D721Med (cell line): ENCODE measurements at regions not wholly inside any gene's neighbourhood (a gene's known extent, or its start where the extent isn't known, plus 50 kb on each side); places are given as distances from the start of the nearest gene placed in this dataset.

Experiments used
- DNase-seq: peaks from one replicate; pipeline ENCODE4 v3.0.0; 2011; ENCODE audit warnings: low spot score; ENCODE audit not compliant: insufficient read length
- FAIRE-seq: peaks from 2 replicates; lab custom pipeline; 2011; peaks lifted over from hg19 to GRCh38; lab: Jason Lieb, UNC
- TF ChIP-seq, protein P1 (sequence below): IDR thresholded peaks from 2 replicates; pipeline ENCODE4 v1.5.1; 2012; ENCODE audit warnings: mild to moderate bottlenecking, control low read depth; ENCODE audit not compliant: insufficient read depth; ENCODE audit errors: missing control alignments

DNA sequence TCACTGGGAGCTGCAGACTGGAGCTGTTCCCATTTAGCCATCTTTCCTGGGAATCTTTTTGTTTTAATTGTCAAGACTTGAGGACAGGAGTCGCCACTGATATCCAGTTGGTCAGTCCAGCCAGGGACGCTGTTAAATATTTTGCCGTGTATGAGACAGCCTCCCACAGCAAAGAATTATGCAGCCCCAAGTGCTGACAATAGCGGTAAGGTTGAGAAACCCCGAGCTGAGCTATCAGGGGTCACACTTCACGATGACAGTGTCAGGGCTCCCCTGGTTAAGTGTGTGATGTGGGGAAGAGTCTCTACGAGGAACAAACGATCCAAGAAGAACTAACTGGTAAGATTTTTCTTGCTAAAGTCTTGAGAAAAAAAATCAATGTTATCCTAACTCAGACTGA is 372.0 kb upstream of the MPDZ start:
- DNase-seq (no peak), FAIRE-seq (no peak)
- TF ChIP-seq, protein P1, sequence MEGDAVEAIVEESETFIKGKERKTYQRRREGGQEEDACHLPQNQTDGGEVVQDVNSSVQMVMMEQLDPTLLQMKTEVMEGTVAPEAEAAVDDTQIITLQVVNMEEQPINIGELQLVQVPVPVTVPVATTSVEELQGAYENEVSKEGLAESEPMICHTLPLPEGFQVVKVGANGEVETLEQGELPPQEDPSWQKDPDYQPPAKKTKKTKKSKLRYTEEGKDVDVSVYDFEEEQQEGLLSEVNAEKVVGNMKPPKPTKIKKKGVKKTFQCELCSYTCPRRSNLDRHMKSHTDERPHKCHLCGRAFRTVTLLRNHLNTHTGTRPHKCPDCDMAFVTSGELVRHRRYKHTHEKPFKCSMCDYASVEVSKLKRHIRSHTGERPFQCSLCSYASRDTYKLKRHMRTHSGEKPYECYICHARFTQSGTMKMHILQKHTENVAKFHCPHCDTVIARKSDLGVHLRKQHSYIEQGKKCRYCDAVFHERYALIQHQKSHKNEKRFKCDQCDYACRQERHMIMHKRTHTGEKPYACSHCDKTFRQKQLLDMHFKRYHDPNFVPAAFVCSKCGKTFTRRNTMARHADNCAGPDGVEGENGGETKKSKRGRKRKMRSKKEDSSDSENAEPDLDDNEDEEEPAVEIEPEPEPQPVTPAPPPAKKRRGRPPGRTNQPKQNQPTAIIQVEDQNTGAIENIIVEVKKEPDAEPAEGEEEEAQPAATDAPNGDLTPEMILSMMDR, result no peak

DNA sequence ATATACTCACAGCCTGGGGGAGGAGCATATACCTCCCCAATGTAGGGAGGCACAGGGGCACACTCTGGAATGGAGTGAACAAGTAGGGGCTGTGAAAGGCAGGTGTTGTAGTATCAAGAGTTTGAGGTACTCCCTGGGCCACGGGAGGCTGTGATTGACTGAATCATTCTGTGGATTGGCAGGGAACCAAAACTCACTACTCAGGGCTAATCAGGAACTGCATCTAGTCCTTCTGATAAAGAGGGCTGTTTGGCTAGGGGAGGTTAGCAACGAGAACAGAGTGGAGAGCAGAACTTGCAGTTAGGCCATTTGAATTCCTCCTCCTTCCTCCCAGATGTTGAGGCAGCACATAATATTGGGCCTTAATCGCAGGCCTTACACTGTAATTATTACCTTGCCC is 369.2 kb upstream of the MPDZ start:
- TF ChIP-seq, protein P1, result no peak
- DNase-seq (no peak), FAIRE-seq (no peak)

DNA sequence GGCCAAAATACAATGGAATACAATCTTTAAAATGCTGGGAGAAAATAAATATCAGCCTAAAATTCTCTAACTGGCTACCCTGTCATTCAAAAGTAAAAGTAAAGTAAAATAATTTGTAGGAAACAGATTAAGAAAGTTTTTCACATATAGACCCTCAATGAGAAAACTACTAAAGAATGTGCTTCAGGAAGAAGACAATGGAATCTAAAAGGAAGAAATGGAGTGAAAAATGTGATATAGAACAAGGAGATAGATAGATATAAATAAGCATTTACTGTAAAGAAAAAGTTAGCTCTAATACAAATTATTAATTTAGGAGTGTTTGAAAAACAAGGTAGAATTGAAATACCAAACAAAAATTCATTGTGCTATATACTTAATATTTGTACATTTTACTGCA is 368.6 kb upstream of the MPDZ start:
- FAIRE-seq (no peak), DNase-seq (no peak)
- TF ChIP-seq, protein P1, result no peak

DNA sequence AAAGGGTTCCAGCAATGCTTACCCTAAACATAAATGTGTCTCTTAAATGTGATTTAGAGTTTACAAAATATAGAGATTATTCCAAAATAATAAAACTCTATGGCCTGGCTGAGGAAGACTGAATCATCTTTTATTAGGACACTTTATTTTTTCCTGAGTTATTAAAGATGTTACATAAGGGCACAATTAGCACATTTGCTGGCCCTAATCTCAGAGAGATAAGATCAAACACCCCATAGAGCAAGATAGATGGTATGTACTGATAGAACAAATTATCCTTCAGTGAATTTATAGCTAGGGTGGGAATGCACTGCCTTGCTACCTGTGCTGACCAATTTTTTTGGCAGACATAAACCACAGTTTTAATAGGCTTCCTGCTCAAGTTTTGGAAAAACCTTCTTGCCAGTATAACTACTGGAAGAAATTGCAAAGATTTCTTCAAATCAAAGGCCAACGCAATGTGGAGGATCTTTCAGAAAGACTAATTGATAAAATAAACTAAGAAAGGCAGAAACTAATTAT is 367.1 kb upstream of the MPDZ start:
- TF ChIP-seq, protein P1, result no peak
- FAIRE-seq, result no peak
- DNase-seq, result no peak

DNA sequence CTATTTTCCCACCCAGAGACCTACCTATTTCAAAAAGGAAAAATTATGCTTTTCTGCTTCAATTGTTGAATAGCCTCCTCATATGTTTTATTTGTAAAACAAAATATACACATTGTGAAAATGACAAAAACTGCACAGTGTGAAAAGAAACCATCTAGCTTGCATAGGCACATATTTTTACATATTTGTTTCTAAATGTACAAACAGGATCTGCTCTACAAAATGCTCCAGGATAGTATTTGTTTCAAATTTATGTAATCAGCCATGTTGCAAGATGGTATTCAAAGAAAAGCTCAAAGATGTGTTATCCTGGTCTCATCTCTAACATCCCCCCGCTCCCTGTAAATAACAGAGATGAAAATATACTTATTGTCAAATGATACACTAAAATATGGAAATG is 366.1 kb upstream of the MPDZ start:
- DNase-seq (no peak), FAIRE-seq (no peak)

DNA sequence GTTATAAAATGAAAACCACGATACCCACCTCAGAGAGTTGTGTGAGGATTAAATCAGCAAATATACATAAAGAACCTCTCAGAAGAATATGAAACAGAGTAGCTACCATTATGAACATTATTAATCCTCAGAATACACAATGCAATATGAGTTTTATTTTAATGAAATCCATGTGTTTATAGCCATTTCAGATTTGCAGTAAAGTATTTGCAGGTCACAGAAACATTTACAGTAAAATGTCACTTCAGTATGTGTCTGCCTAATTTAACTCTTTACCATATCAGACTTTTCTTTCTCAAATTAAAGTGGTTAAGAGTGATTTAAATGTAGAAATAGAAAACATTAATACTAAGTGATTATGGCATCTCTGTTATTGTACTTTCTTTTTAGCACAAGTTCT is 365.2 kb upstream of the MPDZ start:
- TF ChIP-seq, protein P1, result no peak
- FAIRE-seq (no peak), DNase-seq (no peak)

More for the DNA sequence above, 366.1 kb upstream of the MPDZ start:
- TF ChIP-seq, protein P1, result no peak

DNA sequence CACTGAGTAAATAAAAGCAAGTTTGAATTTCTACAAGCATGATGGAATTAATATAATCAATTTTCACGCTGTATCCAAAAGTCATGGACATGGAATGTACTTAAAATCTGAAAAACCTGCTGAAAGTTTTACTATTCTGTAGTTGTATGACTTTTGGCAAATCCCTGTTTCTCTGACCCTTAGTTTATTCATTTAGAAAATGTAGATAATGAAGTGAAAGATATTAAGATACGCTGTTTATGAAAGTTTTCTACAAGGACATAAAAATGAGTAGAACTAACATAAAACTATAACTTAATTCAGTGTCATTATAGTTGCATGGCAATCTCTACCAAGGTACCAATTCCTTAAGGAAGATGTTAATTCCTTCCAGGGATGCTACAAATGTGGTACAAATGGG is 363.2 kb upstream of the MPDZ start:
- DNase-seq, result no peak
- TF ChIP-seq, protein P1, result no peak
- FAIRE-seq, result no peak
